ENCODE measurements at regions not wholly inside any gene's neighbourhood (a gene's known extent, or its start where the extent isn't known, plus 50 kb on each side); places are given as distances from the start of the nearest gene placed in this dataset.

- DNase-seq (ENCODE audit: low read depth, low spot score), result no peak
- Histone ChIP-seq H3K9ac (ENCODE audit: insufficient read length, low read depth) (no peak overlapping the region), H3K4me3 (ENCODE audit: insufficient read length, low read depth) (no peak overlapping the region), H3K9me3 (ENCODE audit: insufficient read depth, low read length) (no peaks in the 10 kb centered on the region; the same call in 1 of the 2 replicates), H3K27me3 (ENCODE audit: insufficient read depth, insufficient read length) (peaks cover 9% of the 10 kb centered on the region), H3K4me1 (ENCODE audit: insufficient read depth, insufficient read length) (no peaks in the 10 kb centered on the region), H3K36me3 (ENCODE audit: insufficient read depth, insufficient read length, low read length) (no peaks in the 10 kb centered on the region)
- no peak for TF ChIP-seq ZNF274 (IDR thresholded peaks at IDR 0.05; ENCODE audit: low read depth, low read length)
- TF ChIP-seq SUZ12 (IDR thresholded peaks at IDR 0.05; ENCODE audit: extremely low read depth, insufficient read depth, insufficient read length), result no peak
- TF ChIP-seq YY1 (IDR thresholded peaks at IDR 0.05; ENCODE audit: insufficient read depth, insufficient read length), result no peak
Measured at GRCh38 chr12:114986178-114986714, 302.3 kb upstream of the TBX3 start.

- Histone ChIP-seq H3K4me1 (ENCODE audit: insufficient read depth, insufficient read length) (no peaks in the 10 kb centered on the region), H3K36me3 (ENCODE audit: insufficient read depth, insufficient read length, low read length) (no peaks in the 10 kb centered on the region), H3K9ac (ENCODE audit: insufficient read length, low read depth) (no peak overlapping the region), H3K4me3 (ENCODE audit: insufficient read length, low read depth) (no peak overlapping the region), H3K27me3 (ENCODE audit: insufficient read depth, insufficient read length) (peaks cover 9% of the 10 kb centered on the region), H3K9me3 (ENCODE audit: insufficient read depth, low read length) (no peaks in the 10 kb centered on the region; the same call in 1 of the 2 replicates)
- TF ChIP-seq YY1 (IDR thresholded peaks at IDR 0.05; ENCODE audit: insufficient read depth, insufficient read length) (no peak), ZNF274 (IDR thresholded peaks at IDR 0.05; ENCODE audit: low read depth, low read length) (no peak), SUZ12 (IDR thresholded peaks at IDR 0.05; ENCODE audit: extremely low read depth, insufficient read depth, insufficient read length) (no peak)
- DNase-seq (ENCODE audit: low read depth, low spot score), result no peak
Measured at GRCh38 chr12:114984634-114985061, 300.7 kb upstream of the TBX3 start.

GRCh38 chr12:114982760-114983159, 298.8 kb upstream of the TBX3 start:
- TF ChIP-seq YY1 (IDR thresholded peaks at IDR 0.05; ENCODE audit: insufficient read depth, insufficient read length) (no peak), ZNF274 (IDR thresholded peaks at IDR 0.05; ENCODE audit: low read depth, low read length) (no peak), SUZ12 (IDR thresholded peaks at IDR 0.05; ENCODE audit: extremely low read depth, insufficient read depth, insufficient read length) (no peak)
- H3K36me3 ChIP-seq (ENCODE audit: insufficient read depth, insufficient read length, low read length), result no peaks in the 10 kb centered on the region
- H3K9me3 ChIP-seq (ENCODE audit: insufficient read depth, low read length), result no peaks in the 10 kb centered on the region; the same call in 1 of the 2 replicates
- H3K9ac ChIP-seq (ENCODE audit: insufficient read length, low read depth), result no peak overlapping the region
- DNase-seq (ENCODE audit: low read depth, low spot score), result no peak
- H3K27me3 ChIP-seq (ENCODE audit: insufficient read depth, insufficient read length), result peaks cover 9% of the 10 kb centered on the region
- no peak overlapping the region for H3K4me3 ChIP-seq (ENCODE audit: insufficient read length, low read depth)
- no peaks in the 10 kb centered on the region for H3K4me1 ChIP-seq (ENCODE audit: insufficient read depth, insufficient read length)

- TF ChIP-seq YY1 (IDR thresholded peaks at IDR 0.05; ENCODE audit: insufficient read depth, insufficient read length) (no peak), SUZ12 (IDR thresholded peaks at IDR 0.05; ENCODE audit: extremely low read depth, insufficient read depth, insufficient read length) (no peak), ZNF274 (IDR thresholded peaks at IDR 0.05; ENCODE audit: low read depth, low read length) (no peak)
- H3K4me1 ChIP-seq (ENCODE audit: insufficient read depth, insufficient read length), result no peaks in the 10 kb centered on the region
Measured at GRCh38 chr12:114981036-114981435, 297.1 kb upstream of the TBX3 start.

GRCh38 chr12:114976959-114977358, 293.0 kb upstream of the TBX3 start:
- no peak overlapping the region for H3K9ac ChIP-seq (ENCODE audit: insufficient read length, low read depth)
- DNase-seq (ENCODE audit: low read depth, low spot score), result no peak
- no peaks in the 10 kb centered on the region for H3K4me1 ChIP-seq (ENCODE audit: insufficient read depth, insufficient read length)
- no peak overlapping the region for H3K4me3 ChIP-seq (ENCODE audit: insufficient read length, low read depth)
- no peaks in the 10 kb centered on the region for H3K36me3 ChIP-seq (ENCODE audit: insufficient read depth, insufficient read length, low read length)
- no peaks in the 10 kb centered on the region for H3K9me3 ChIP-seq (ENCODE audit: insufficient read depth, low read length)
- H3K27me3 ChIP-seq (ENCODE audit: insufficient read depth, insufficient read length), result no peaks in the 10 kb centered on the region
- no peak for TF ChIP-seq ZNF274 (IDR thresholded peaks at IDR 0.05; ENCODE audit: low read depth, low read length)
- no peak for TF ChIP-seq YY1 (IDR thresholded peaks at IDR 0.05; ENCODE audit: insufficient read depth, insufficient read length)
- no peak for TF ChIP-seq SUZ12 (IDR thresholded peaks at IDR 0.05; ENCODE audit: extremely low read depth, insufficient read depth, insufficient read length)

More at GRCh38 chr12:114981036-114981435, 297.1 kb upstream of the TBX3 start:
- Histone ChIP-seq H3K4me3 (ENCODE audit: insufficient read length, low read depth) (no peak overlapping the region), H3K36me3 (ENCODE audit: insufficient read depth, insufficient read length, low read length) (no peaks in the 10 kb centered on the region), H3K9ac (ENCODE audit: insufficient read length, low read depth) (no peak overlapping the region), H3K9me3 (ENCODE audit: insufficient read depth, low read length) (no peaks in the 10 kb centered on the region; the same call in 1 of the 2 replicates), H3K27me3 (ENCODE audit: insufficient read depth, insufficient read length) (peaks cover 4% of the 10 kb centered on the region)
- DNase-seq (ENCODE audit: low read depth, low spot score), result no peak

GRCh38 chr12:114976372-114976771, 292.4 kb upstream of the TBX3 start:
- no peak overlapping the region for H3K9ac ChIP-seq (ENCODE audit: insufficient read length, low read depth)
- TF ChIP-seq YY1 (IDR thresholded peaks at IDR 0.05; ENCODE audit: insufficient read depth, insufficient read length) (no peak), SUZ12 (IDR thresholded peaks at IDR 0.05; ENCODE audit: extremely low read depth, insufficient read depth, insufficient read length) (no peak), ZNF274 (IDR thresholded peaks at IDR 0.05; ENCODE audit: low read depth, low read length) (no peak)
- no peak overlapping the region for H3K4me3 ChIP-seq (ENCODE audit: insufficient read length, low read depth)
- no peaks in the 10 kb centered on the region for H3K36me3 ChIP-seq (ENCODE audit: insufficient read depth, insufficient read length, low read length)
- no peaks in the 10 kb centered on the region for H3K4me1 ChIP-seq (ENCODE audit: insufficient read depth, insufficient read length)
- DNase-seq (ENCODE audit: low read depth, low spot score), result no peak
- no peaks in the 10 kb centered on the region for H3K9me3 ChIP-seq (ENCODE audit: insufficient read depth, low read length)
- no peaks in the 10 kb centered on the region for H3K27me3 ChIP-seq (ENCODE audit: insufficient read depth, insufficient read length)

- H3K36me3 ChIP-seq (ENCODE audit: insufficient read depth, insufficient read length, low read length), result no peaks in the 10 kb centered on the region
- TF ChIP-seq SUZ12 (IDR thresholded peaks at IDR 0.05; ENCODE audit: extremely low read depth, insufficient read depth, insufficient read length), result no peak
- no peak for TF ChIP-seq ZNF274 (IDR thresholded peaks at IDR 0.05; ENCODE audit: low read depth, low read length)
- no peak for TF ChIP-seq YY1 (IDR thresholded peaks at IDR 0.05; ENCODE audit: insufficient read depth, insufficient read length)
- H3K4me1 ChIP-seq (ENCODE audit: insufficient read depth, insufficient read length), result no peaks in the 10 kb centered on the region
- no peak overlapping the region for H3K9ac ChIP-seq (ENCODE audit: insufficient read length, low read depth)
- H3K9me3 ChIP-seq (ENCODE audit: insufficient read depth, low read length), result no peaks in the 10 kb centered on the region
- no peak for DNase-seq (ENCODE audit: low read depth, low spot score)
- H3K4me3 ChIP-seq (ENCODE audit: insufficient read length, low read depth), result no peak overlapping the region
- H3K27me3 ChIP-seq (ENCODE audit: insufficient read depth, insufficient read length), result no peaks in the 10 kb centered on the region
Measured at GRCh38 chr12:114975640-114976310, 291.8 kb upstream of the TBX3 start.

Data from NT2/D1 (cell line).